NCI-H1105 treated with DMSO at 0.1 percent for 48 hours (cell line): ENCODE measurements at regions not wholly inside any gene's neighbourhood (a gene's known extent, or its start where the extent isn't known, plus 50 kb on each side); places are given as distances from the start of the nearest gene placed in this dataset.
"Not testable (repeated sequence)": the region's sequence is repeated elsewhere in the genome, so short reads cannot be mapped to it uniquely, and the experiment has no call there.

ENCODE experiments used
- DNase-seq: peaks from one replicate; lab custom pipeline; 2025; lab: John Stamatoyannopoulos, UW

DNA sequence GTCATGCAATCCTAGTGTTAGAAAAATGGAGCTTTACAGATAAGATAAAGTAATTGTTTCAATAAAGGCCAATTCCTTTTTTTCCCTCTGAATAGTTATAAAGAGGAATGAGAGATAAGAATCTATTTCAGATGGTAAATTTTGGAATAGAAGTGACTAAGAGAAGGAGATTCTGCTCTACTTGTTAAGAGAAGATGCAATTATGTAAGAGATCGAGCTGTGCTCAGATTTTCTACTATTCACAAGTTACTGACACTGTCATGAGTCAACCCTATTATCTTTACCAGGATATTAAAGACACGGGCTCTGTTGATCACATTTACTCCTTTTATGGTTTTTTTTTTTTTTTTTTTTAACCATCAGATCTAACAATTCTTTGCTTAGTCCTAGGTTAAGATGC lies 511.3 kb downstream of the ARL4A start:
- no peak for DNase-seq

- no peak for DNase-seq
Measured at GRCh38 chr7:13201628-13202027, 514.2 kb downstream of the ARL4A start.

GRCh38 chr7:13217768-13218167 lies 530.3 kb downstream of the ARL4A start:
- no peak for DNase-seq

DNA sequence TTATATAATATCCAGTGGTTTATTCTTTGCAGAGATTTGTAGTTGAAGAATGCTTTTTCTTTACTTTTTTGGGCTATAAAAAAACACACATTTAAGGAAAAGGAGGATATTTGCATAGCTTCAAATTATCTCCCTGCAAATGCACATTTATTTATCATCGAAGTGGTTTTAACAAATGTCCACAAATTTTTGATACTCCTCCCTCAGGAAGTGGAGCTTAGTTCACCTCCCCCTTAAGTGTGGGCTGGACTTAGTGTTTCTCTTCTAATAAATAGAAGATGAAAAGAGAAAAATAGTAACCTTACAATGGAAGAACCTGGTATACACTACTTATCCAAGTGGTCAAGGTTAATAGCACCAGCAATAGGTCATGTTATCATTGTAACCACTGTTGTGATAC lies 537.6 kb downstream of the ARL4A start:
- DNase-seq, result no peak

DNA sequence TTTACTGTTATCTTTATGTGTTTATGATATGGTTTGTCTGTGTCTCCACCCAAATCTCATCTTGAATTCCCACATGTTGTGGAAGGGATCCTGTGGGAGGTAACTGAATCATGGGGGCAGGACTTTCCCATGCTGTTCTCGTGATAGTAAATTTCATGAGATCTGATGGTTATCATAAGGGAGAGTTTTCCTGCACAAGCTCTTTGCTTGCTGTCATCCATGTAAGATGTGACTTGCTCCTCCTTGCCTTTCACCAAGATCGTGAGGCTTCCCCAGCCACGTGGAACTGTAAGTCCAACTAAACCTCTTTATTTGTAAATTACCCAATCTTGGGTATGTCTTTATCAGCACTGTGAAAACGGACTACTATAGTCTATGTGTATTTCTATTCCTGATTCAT lies 539.0 kb downstream of the ARL4A start:
- DNase-seq, result no peak

DNA sequence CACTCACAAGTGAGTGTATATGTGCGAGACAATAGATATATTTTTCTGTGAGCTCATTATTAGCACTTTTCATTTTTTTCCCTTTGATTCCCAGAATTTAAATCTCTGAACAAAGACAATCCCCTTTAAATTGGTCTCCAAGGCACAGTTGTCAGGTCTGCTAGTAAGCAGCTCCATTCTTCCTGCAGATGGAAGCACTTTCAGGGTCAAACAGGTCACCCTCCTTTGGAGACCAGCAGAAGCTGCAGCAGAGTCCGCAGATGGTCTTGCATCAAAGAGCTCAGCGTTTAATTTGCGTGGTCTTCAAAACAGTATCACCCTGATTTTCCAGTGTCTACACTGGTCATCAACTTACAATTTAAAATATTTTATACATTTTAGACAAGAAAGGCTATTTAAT lies 543.8 kb downstream of the ARL4A start:
- no peak for DNase-seq

DNA sequence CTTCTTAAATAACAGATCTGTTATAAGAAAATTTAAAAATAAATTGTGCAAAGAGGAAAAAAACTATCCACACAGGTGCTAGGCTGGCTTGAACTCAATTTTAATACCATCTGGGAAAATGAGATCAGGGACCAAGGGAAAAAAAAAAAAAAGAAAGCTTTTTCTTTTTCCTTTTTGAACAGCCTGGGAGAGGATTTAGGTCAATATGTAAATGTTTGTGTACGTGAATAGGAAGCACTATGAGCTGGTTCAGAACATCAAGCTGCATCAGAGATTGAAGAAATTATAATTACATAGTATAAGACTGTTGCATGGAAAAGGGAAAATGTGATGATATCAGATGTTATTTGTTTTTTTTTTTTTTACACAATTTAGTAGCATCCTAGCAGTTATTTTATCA lies 548.0 kb downstream of the ARL4A start:
- DNase-seq, result no peak

GRCh38 chr7:13236026-13236425 lies 548.6 kb downstream of the ARL4A start:
- no peak for DNase-seq

DNA sequence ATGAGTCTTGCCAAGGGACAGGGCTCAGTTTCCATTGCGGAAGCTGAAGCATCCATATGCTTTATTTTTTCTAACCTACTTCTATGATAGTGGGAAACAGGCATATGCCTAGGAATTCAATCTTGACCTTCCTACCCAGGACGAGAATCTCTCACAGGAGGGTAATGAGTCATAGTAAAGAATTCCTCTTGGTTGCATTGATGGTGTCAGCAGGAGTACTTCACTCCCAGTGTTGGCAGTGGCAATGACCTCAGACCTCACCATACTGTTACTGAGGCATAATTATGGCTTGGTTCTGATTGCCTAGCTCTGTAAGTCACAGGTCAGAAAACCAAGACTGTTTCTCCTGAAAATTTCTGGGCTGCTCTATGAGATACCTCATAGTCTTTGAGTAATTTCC lies 552.9 kb downstream of the ARL4A start:
- no peak for DNase-seq

- no peak for DNase-seq
Measured at GRCh38 chr7:13241416-13241815, 554.0 kb downstream of the ARL4A start.

DNA sequence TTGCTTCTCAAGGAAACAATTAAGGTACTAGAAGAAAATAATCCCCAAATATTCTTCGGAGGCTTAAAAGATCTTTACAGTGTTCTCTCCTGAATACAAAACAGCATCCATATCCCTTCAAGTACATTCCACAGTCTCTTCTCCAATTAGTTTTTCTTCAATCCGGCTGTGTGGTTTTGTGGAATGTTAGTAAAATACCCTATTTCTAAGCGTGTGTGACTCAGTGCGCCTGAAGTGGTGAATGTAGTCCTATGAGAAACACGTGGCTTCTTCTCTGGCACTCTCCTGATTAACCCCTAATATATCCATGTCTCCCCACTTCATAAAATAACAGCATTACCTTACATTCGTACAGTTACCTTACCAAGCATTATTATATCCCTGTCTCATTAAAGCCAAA lies 570.2 kb downstream of the ARL4A start:
- no peak for DNase-seq

GRCh38 chr7:13258386-13258785 lies 571.0 kb downstream of the ARL4A start:
- no peak for DNase-seq

- no peak for DNase-seq
Measured at GRCh38 chr7:13259930-13260329, 572.5 kb downstream of the ARL4A start.

DNA sequence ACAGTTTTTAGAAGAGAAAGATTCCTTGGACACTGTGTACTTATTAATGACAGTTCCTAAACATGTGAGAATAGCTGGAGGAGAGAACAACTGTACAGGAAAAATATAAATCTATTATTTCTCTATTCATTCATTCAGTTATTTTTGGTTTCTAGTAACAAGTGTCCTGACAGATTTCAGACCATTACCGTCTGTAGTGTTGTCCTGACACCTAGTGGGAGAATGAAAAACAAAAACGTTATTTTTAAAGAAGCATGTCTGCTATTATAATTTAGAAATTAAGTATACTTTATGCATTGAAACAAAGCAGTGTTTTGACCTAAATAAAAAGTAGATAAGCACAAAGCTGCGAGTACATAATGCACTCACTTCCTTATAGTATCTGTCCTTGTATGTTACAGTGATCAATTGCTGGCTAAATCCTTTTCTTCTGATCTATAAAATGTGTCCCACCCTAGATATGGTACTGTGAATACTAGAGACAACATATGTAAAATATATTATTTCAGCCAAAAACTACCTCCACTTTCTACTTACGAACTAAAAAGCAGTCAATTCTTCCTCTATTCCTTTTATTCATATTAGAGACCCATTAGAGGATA lies 575.6 kb downstream of the ARL4A start:
- peak; percentile 65 for DNase-seq

DNA sequence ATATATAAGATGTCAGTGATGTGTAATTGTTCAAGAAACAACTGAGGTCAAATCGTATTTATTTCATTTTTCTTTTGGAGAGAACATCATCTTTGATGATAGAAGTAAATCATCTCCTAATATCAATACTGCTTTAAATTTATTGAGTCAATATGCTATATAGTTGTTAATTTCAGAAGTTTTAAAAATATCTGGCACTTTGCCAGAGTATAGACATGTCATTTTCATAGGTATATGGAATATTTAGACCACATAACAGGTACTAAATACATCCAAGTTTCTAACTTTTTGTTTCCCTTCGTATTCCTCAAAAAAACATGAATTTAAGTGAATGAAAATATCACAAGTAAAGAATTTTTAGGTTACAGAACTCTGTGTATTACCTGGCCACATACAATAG lies 577.8 kb downstream of the ARL4A start:
- no peak for DNase-seq

GRCh38 chr7:13274205-13274604 lies 586.8 kb downstream of the ARL4A start:
- DNase-seq, result not testable (repeated sequence)

DNA sequence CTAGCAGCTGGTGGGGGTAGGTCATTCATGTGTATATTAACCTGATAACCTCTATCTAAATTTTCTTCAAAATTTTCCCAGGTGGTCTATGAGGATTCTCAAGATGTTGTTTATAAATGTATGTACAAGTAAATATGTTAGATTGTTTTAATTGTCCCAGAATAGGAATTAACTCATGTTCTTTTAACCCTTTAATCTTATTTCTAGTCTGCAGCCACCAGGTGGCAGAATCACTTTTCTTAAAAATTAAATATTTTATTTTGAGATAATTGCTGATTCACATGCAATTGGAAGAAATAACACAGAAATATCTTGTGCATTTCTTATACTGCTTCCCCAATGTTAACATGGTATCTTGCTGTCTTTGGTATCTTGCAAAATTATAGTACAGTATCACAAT lies 589.5 kb downstream of the ARL4A start:
- peak; percentile 26 for DNase-seq

DNA sequence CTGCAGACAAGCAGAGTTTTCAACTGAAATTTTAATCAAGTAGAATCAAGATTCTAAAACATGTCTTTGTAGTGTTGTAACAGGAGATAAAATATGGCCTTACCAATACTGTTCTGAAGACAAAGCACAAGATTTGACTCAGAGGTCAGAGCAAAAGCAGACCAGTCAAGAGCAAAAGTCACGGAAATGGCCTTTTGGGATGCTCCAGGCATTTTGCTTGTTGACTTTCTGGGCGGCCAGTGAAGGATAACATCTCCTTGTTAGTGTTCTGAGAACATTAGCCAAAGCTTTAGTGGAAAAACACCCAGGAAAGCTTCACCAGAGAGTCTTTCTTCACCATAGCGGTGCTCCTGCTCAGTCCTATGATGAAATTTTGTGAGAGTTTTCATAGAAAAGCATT lies 590.6 kb downstream of the ARL4A start:
- DNase-seq, result no peak

GRCh38 chr7:13279854-13280435 lies 592.5 kb downstream of the ARL4A start:
- DNase-seq, result peak; percentile 63

DNA sequence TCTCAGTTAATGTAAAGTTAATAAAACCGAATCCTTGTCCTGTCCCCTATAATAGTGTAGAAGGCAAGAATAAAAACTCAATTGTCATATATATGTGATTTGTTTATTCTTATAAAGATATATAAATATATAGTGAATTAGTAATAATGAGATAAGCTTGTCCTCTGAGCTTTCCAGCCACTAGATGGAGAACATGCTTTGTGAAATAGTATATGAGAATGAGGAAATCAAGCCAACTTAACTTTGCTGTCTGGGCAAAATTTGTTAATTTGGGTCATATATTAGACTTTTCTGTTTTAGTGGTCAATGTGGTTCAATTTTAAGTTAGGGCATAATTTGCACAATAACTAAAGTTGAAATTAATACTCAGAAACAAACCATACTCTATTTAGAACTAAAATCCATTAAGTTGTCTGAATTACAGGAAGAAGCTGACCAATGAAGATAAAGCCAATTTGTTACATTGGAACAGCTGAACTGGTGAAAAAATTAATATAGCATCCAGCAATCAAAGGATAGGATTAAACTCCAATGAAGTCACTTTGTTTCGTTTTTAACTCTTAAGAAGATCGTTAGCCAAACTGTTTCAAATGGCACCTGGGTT lies 595.0 kb downstream of the ARL4A start:
- peak; percentile 65 for DNase-seq

GRCh38 chr7:13286916-13287315 lies 599.5 kb downstream of the ARL4A start:
- no peak for DNase-seq

- no peak for DNase-seq
Measured at GRCh38 chr7:13288516-13288915, 601.1 kb downstream of the ARL4A start.

GRCh38 chr7:13290975-13291374 lies 603.5 kb downstream of the ARL4A start:
- no peak for DNase-seq
